ENCODE measurements at regions not wholly inside any gene's neighbourhood (a gene's known extent, or its start where the extent isn't known, plus 50 kb on each side); places are given as distances from the start of the nearest gene placed in this dataset.

GRCh38 chr4:141349236-141349635 is 128.5 kb downstream of the ZNF330 start:
- DNase-seq = no peak
- no peaks in the 10 kb centered on the region for H3K9me3 ChIP-seq
- no peak overlapping the region for H3K4me3 ChIP-seq (replicated peaks in 1 of 3)
- peak overlapping the region in 1 of 3 donors; percentile 52 for H3K27ac ChIP-seq
- peaks cover 6 to 34% of the 10 kb centered on the region in 2 donors for H3K4me1 ChIP-seq
- intact Hi-C loops (cut with DNase I) = no loop called here
- H3K27me3 ChIP-seq = no peaks in the 10 kb centered on the region
- no peaks in the 10 kb centered on the region for H3K36me3 ChIP-seq
- no peak for TF ChIP-seq CTCF (IDR thresholded peaks at IDR 0.05)

GRCh38 chr4:141350122-141350905 is 129.6 kb downstream of the ZNF330 start:
- TF ChIP-seq POLR2A (IDR thresholded peaks at IDR 0.05) = no peak
- no peak overlapping the region for H3K27ac ChIP-seq

GRCh38 chr4:141352331-141352730 is 131.6 kb downstream of the ZNF330 start:
- no peak for DNase-seq
- no peaks in the 10 kb centered on the region for H3K9me3 ChIP-seq
- no peaks in the 10 kb centered on the region for H3K36me3 ChIP-seq
- no peak overlapping the region for H3K4me3 ChIP-seq (replicated peaks in 1 of 3)
- no peak overlapping the region for H3K27ac ChIP-seq
- intact Hi-C loops (cut with DNase I) = no loop called here
- no peak for TF ChIP-seq CTCF (IDR thresholded peaks at IDR 0.05)
- no peak for TF ChIP-seq POLR2A (IDR thresholded peaks at IDR 0.05)
- WGBS, 2 donors = 86% methylated on average over 2 of the region's 2 CpGs
- no peaks in the 10 kb centered on the region for H3K27me3 ChIP-seq
- H3K4me1 ChIP-seq = peaks cover 6 to 29% of the 10 kb centered on the region in 2 donors

More at GRCh38 chr4:141350122-141350905, 129.6 kb downstream of the ZNF330 start:
- H3K9me3 ChIP-seq = no peaks in the 10 kb centered on the region
- intact Hi-C loops (cut with DNase I) = no loop called here
- H3K4me3 ChIP-seq (replicated peaks in 1 of 3) = no peak overlapping the region
- WGBS, 2 donors = 89 to 94% methylated on average over 3 of the region's 3 CpGs
- H3K27me3 ChIP-seq = no peaks in the 10 kb centered on the region
- H3K4me1 ChIP-seq = peaks cover 6 to 34% of the 10 kb centered on the region in 2 donors
- no peaks in the 10 kb centered on the region for H3K36me3 ChIP-seq
- DNase-seq = no peak

- WGBS, 2 donors = 59 to 62% methylated on average over 5 of the region's 5 CpGs
- TF ChIP-seq CTCF (IDR thresholded peaks at IDR 0.05) = no peak
- no peak for TF ChIP-seq POLR2A (IDR thresholded peaks at IDR 0.05)
- H3K27ac ChIP-seq = no peak overlapping the region
- peaks cover 8 to 24% of the 10 kb centered on the region in 2 donors for H3K4me1 ChIP-seq
- intact Hi-C loops (cut with DNase I) = no loop called here
- H3K27me3 ChIP-seq = no peaks in the 10 kb centered on the region
- H3K4me3 ChIP-seq (replicated peaks in 1 of 3) = no peak overlapping the region
- H3K9me3 ChIP-seq = no peaks in the 10 kb centered on the region
- H3K36me3 ChIP-seq = no peaks in the 10 kb centered on the region
- no peak for DNase-seq
Observed at GRCh38 chr4:141352909-141353525, 132.3 kb downstream of the ZNF330 start.

- Histone ChIP-seq H3K27me3 (no peaks in the 10 kb centered on the region), H3K36me3 (no peaks in the 10 kb centered on the region), H3K9me3 (no peaks in the 10 kb centered on the region), H3K27ac (no peak overlapping the region), H3K4me3 (replicated peaks in 1 of 3) (no peak overlapping the region), H3K4me1 (peaks cover 5 to 13% of the 10 kb centered on the region in 2 donors)
- intact Hi-C loops (cut with DNase I) = no loop called here
- TF ChIP-seq POLR2A (IDR thresholded peaks at IDR 0.05) (no peak), CTCF (IDR thresholded peaks at IDR 0.05) (no peak)
- DNase-seq = no peak
- 74 to 80% methylated on average over 1 of the region's 1 CpG for WGBS, 2 donors
Observed at GRCh38 chr4:141356321-141356962, 135.7 kb downstream of the ZNF330 start.

All from thyroid gland (tissue), 4 donors.